ENCODE measurements at regions not wholly inside any gene's neighbourhood (a gene's known extent, or its start where the extent isn't known, plus 50 kb on each side); places are given as distances from the start of the nearest gene placed in this dataset.

DNA sequence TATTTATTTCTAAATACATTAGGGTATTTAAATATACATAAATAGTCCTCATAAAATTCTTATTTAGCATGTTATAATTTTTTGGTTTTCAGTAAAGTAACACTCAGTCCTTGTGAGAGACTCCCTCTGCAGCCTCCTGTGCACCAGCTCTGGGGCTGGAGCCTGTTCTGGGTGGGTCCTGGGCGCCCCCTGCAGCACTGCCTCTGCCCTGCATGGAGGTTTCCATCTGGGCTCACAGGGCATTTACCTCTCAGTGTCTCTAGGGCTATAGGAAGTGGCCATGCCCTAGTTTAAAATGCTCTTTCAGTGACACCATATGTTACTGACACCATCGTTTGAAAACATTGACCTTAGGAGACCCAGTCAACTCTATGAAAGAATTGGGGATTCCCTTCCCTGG is 1155.2 kb downstream of the TMEM121 start:
- Histone ChIP-seq H3K79me2 (ENCODE audit: control insufficient read depth, insufficient read depth, low read length) (no peaks in the 10 kb centered on the region), H3K9me1 (replicated peaks; ENCODE audit: control insufficient read depth, extremely low read depth, insufficient read depth, low read length) (no peaks in the 10 kb centered on the region), H3K4me2 (ENCODE audit: insufficient read depth, low read length) (no peak overlapping the region), H3K27ac (ENCODE audit: insufficient read depth, low read depth, low read length) (no peak overlapping the region), H4K20me1 (replicated peaks; ENCODE audit: control insufficient read depth, extremely low read depth, insufficient read depth, low read length) (no peaks in the 10 kb centered on the region), H2AFZ (ENCODE audit: low read depth, low read length) (no peak overlapping the region), H3K4me1 (ENCODE audit: control insufficient read depth, extremely low read depth, insufficient read depth, low read length) (no peaks in the 10 kb centered on the region), H3K9me3 (replicated peaks; ENCODE audit: control insufficient read depth, insufficient read depth, low read length) (no peaks in the 10 kb centered on the region), H3K9ac (replicated peaks; ENCODE audit: extremely low read depth, insufficient read depth, low read length) (no peak overlapping the region), H3K36me3 (ENCODE audit: control insufficient read depth in 2 of 2, extremely low read depth in 1 of 2, insufficient read depth in 2 of 2, low read length in 2 of 2) (no peaks in the 10 kb centered on the region), H3K4me3 (replicated peaks in 1 of 3; ENCODE audit: insufficient read depth in 1 of 3, low read depth in 1 of 3, low read length in 3 of 3) (no peak overlapping the region), H3K27me3 (ENCODE audit: control insufficient read depth in 2 of 2, insufficient read depth in 2 of 2, low read length in 2 of 2) (no peaks in the 10 kb centered on the region)
- TF ChIP-seq GATA2 (IDR thresholded peaks at IDR 0.05; ENCODE audit: insufficient read depth, insufficient read length, low read depth, low read length) (no peak), MYC (IDR thresholded peaks at IDR 0.05; ENCODE audit: low read depth, low read length) (no peak), POLR2A (IDR thresholded peaks at IDR 0.05; ENCODE audit: low read depth, low read length) (no peak), POLR2AphosphoS5 (IDR thresholded peaks at IDR 0.05; ENCODE audit: insufficient read depth, low read depth, low read length) (no peak), EZH2 (IDR thresholded peaks at IDR 0.05; ENCODE audit: borderline replicate concordance, low read depth, low read length, severe bottlenecking) (no peak), FOS (IDR thresholded peaks at IDR 0.05; ENCODE audit: borderline replicate concordance, insufficient read depth, low read length) (no peak), JUN (IDR thresholded peaks at IDR 0.05; ENCODE audit: borderline replicate concordance, insufficient read depth, insufficient read length, low read depth) (no peak)
- TF ChIP-seq, protein P1, sequence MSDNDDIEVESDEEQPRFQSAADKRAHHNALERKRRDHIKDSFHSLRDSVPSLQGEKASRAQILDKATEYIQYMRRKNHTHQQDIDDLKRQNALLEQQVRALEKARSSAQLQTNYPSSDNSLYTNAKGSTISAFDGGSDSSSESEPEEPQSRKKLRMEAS (IDR thresholded peaks at IDR 0.05; ENCODE audit: insufficient read depth, insufficient read length) = no peak
- TF ChIP-seq, protein P2, sequence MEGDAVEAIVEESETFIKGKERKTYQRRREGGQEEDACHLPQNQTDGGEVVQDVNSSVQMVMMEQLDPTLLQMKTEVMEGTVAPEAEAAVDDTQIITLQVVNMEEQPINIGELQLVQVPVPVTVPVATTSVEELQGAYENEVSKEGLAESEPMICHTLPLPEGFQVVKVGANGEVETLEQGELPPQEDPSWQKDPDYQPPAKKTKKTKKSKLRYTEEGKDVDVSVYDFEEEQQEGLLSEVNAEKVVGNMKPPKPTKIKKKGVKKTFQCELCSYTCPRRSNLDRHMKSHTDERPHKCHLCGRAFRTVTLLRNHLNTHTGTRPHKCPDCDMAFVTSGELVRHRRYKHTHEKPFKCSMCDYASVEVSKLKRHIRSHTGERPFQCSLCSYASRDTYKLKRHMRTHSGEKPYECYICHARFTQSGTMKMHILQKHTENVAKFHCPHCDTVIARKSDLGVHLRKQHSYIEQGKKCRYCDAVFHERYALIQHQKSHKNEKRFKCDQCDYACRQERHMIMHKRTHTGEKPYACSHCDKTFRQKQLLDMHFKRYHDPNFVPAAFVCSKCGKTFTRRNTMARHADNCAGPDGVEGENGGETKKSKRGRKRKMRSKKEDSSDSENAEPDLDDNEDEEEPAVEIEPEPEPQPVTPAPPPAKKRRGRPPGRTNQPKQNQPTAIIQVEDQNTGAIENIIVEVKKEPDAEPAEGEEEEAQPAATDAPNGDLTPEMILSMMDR (IDR thresholded peaks at IDR 0.05; ENCODE audit: extremely low read depth in 1 of 2, insufficient read depth in 1 of 2, low read depth in 1 of 2, low read length in 2 of 2) = no peak
- ChIA-PET CTCF (no interaction called here), POLR2A (no interaction called here)
- DNase-seq (ENCODE audit: low read depth, low spot score) = no peak
- no TSS peak for BruUV-seq (replicated peaks)
- dilution Hi-C loops (cut with MboI; ENCODE audit: extremely low pct_ligation_motif_present, low sequenced_read_pairs) (no loop called here), intact Hi-C loops (cut with micrococcal nuclease) (no loop called here)
- no peak for FAIRE-seq

Data from endothelial cell of umbilical vein (primary cell).